Cardiac muscle cell (in vitro differentiated cells and primary cell): ENCODE measurements at regions not wholly inside any gene's neighbourhood (a gene's known extent, or its start where the extent isn't known, plus 50 kb on each side); places are given as distances from the start of the nearest gene placed in this dataset.
A peak's percentile ranks its signal among the peaks of the same experiment; 100 is the strongest.

Experiments
- DNase-seq, 2 donors: peaks; one replicate each; pipeline versions ENCODE4 v3.0.0 to v3.0.0-alpha.2; 2010 to 2017; ENCODE audit warnings: low read depth in 1 of 2, low spot score in 1 of 2
- H3K27ac ChIP-seq: fragments of 200-600 bp; sonication (generic); 2 replicates; pipeline ENCODE4 v1.5.1; 2016
- H3K27me3 ChIP-seq: fragments of 200-600 bp; sonication (generic); 2 replicates; pipeline ENCODE4 v1.6.0; 2016; ENCODE audit warnings: control low read depth
- H3K36me3 ChIP-seq: fragments of 200-600 bp; sonication (generic); 2 replicates; pipeline ENCODE4 v1.5.1; 2016; ENCODE audit warnings: control low read depth
- H3K4me1 ChIP-seq: fragments of 200-600 bp; sonication (generic); 2 replicates; pipeline ENCODE4 v1.8.1; 2017; ENCODE audit warnings: low read depth, mild to moderate bottlenecking, mixed run types
- H3K4me3 ChIP-seq: fragments of 200-600 bp; sonication (generic); 2 replicates; pipeline ENCODE4 v1.5.1; 2016; ENCODE audit warnings: mild to moderate bottlenecking
- H3K9me3 ChIP-seq: fragments of 200-600 bp; sonication (generic); 2 replicates; pipeline ENCODE4 v1.5.1; 2017; ENCODE audit warnings: low read depth, mild to moderate bottlenecking, control low read depth
- CTCF ChIP-seq: IDR thresholded peaks from 2 replicates; pipeline ENCODE4 v1.5.1; 2012; ENCODE audit warnings: low read depth, mild to moderate bottlenecking, low read length

GRCh38 chr13:74205313-74205690 is 71.1 kb upstream of the KLF12 start:
- Histone ChIP-seq H3K27ac (no peak overlapping the region), H3K27me3 (no peaks in the 10 kb centered on the region), H3K9me3 (no peaks in the 10 kb centered on the region), H3K4me1 (no peaks in the 10 kb centered on the region), H3K4me3 (no peak overlapping the region), H3K36me3 (no peaks in the 10 kb centered on the region)
- DNase-seq: no peak
- TF ChIP-seq CTCF: no peak

GRCh38 chr13:74204602-74205312 is 70.6 kb upstream of the KLF12 start:
- no peak overlapping the region for H3K27ac ChIP-seq
- H3K4me3 ChIP-seq: no peak overlapping the region
- no peak for TF ChIP-seq CTCF
- DNase-seq: no peak
- H3K9me3 ChIP-seq: no peaks in the 10 kb centered on the region
- no peaks in the 10 kb centered on the region for H3K36me3 ChIP-seq
- no peaks in the 10 kb centered on the region for H3K27me3 ChIP-seq
- H3K4me1 ChIP-seq: no peaks in the 10 kb centered on the region

GRCh38 chr13:74203576-74203975 is 69.4 kb upstream of the KLF12 start:
- no peak for DNase-seq
- Histone ChIP-seq H3K36me3 (no peaks in the 10 kb centered on the region), H3K4me1 (no peaks in the 10 kb centered on the region), H3K27me3 (no peaks in the 10 kb centered on the region), H3K4me3 (no peak overlapping the region), H3K9me3 (no peaks in the 10 kb centered on the region), H3K27ac (no peak overlapping the region)
- TF ChIP-seq CTCF: no peak

- no peaks in the 10 kb centered on the region for H3K36me3 ChIP-seq
- H3K4me3 ChIP-seq: no peak overlapping the region
- TF ChIP-seq CTCF: no peak
- no peak overlapping the region for H3K27ac ChIP-seq
- no peaks in the 10 kb centered on the region for H3K27me3 ChIP-seq
- DNase-seq: peak in 1 of 2 donors; percentile 39
- no peaks in the 10 kb centered on the region for H3K9me3 ChIP-seq
- H3K4me1 ChIP-seq: no peaks in the 10 kb centered on the region
Measured at GRCh38 chr13:74202129-74202813, 68.1 kb upstream of the KLF12 start.

- no peak for DNase-seq
- no peak overlapping the region for H3K27ac ChIP-seq
- no peaks in the 10 kb centered on the region for H3K9me3 ChIP-seq
- no peak overlapping the region for H3K4me3 ChIP-seq
- no peaks in the 10 kb centered on the region for H3K36me3 ChIP-seq
- no peaks in the 10 kb centered on the region for H3K4me1 ChIP-seq
- no peak for TF ChIP-seq CTCF
- no peaks in the 10 kb centered on the region for H3K27me3 ChIP-seq
Measured at GRCh38 chr13:74201530-74201929, 67.3 kb upstream of the KLF12 start.
